T-helper 2 cell treated with Interferon-gamma antibody and Interleukin-4, amounts not matched to agents 100 ng/mL and 5 ng/mL, for 36 hours (primary cell): ENCODE measurements at regions not wholly inside any gene's neighbourhood (a gene's known extent, or its start where the extent isn't known, plus 50 kb on each side); places are given as distances from the start of the nearest gene placed in this dataset.
"Not testable (repeated sequence)": the region's sequence is repeated elsewhere in the genome, so short reads cannot be mapped to it uniquely, and the experiment has no call there.

Experiments
- intact Hi-C: fragments of 100-400 bp; cut with micrococcal nuclease; formaldehyde crosslinking; loops from one replicate; pipeline ENCODE4 v1.15.1; 2023

- intact Hi-C loops, result loop anchor here (10.0 kb wide), 1 partner anchor 406 kb away; the partner anchor contains the start of gene SLC2A13
These were observed 79.5 kb upstream of the ABCD2 start for GRCh38 chr12:39699079-39699478.

GRCh38 chr12:39697108-39697507 lies 77.5 kb upstream of the ABCD2 start:
- intact Hi-C loops, result loop anchor here (10.0 kb wide), 1 partner anchor 408 kb away; the partner anchor contains the start of gene SLC2A13

- intact Hi-C loops, result loop anchor here (1.0 to 10.0 kb wide), 5 partner anchors 71 to 412 kb away; partner anchors contain the start of genes KIF21A and SLC2A13
These were observed 72.8 kb upstream of the ABCD2 start for GRCh38 chr12:39692258-39692853.

- intact Hi-C loops, result no loop called here
These were observed 66.5 kb upstream of the ABCD2 start for GRCh38 chr12:39685854-39686657.

GRCh38 chr12:39682689-39683477 lies 63.3 kb upstream of the ABCD2 start:
- intact Hi-C loops, result loop anchor here (1.0 kb wide), 1 partner anchor 63 kb away; no protein-coding TSS in a partner anchor

GRCh38 chr12:39675263-39675662 lies 55.7 kb upstream of the ABCD2 start:
- intact Hi-C loops, result no loop called here

GRCh38 chr12:39672976-39673375 lies 53.4 kb upstream of the ABCD2 start:
- intact Hi-C loops, result no loop called here

- intact Hi-C loops, result no loop called here
These were observed 52.6 kb upstream of the ABCD2 start for GRCh38 chr12:39671898-39672875.

- intact Hi-C loops, result not testable (repeated sequence)
These were observed 49.9 kb upstream of the ABCD2 start for GRCh38 chr12:39669539-39669938.
